Adrenal gland (tissue), 9 donors: ENCODE measurements at regions not wholly inside any gene's neighbourhood (a gene's known extent, or its start where the extent isn't known, plus 50 kb on each side); places are given as distances from the start of the nearest gene placed in this dataset.

ENCODE experiments used
- DNase-seq, 7 donors: peaks; one replicate each; pipeline ENCODE4 v3.0.0-alpha.2; 2019 to 2020
- H3K27ac ChIP-seq, 5 donors: fragments of 200-600 bp; sonication (generic) in 4 of 5; 1 replicate in 3 of 5; 2 replicates in 2 of 5; pipeline versions ENCODE4 v1.5.1 to v1.8.0; 2016 to 2020; ENCODE audit warnings: mild to moderate bottlenecking in 1 of 5
- H3K27me3 ChIP-seq: fragments of 200-600 bp; 2 replicates; pipeline ENCODE4 v1.8.0; 2021
- H3K36me3 ChIP-seq, 2 donors: fragments of 200-600 bp; replicated peaks in 1 of 2; 1 replicate in 1 of 2; 2 replicates in 1 of 2; pipeline versions ENCODE4 v1.5.1 to v1.8.0; 2018 to 2022
- H3K4me1 ChIP-seq, 2 donors: fragments of 200-600 bp; replicated peaks in 1 of 2; 1 replicate in 1 of 2; 2 replicates in 1 of 2; pipeline versions ENCODE4 v1.5.1 to v1.8.0; 2018 to 2021
- H3K4me3 ChIP-seq, 4 donors: fragments of 200-600 bp; sonication (generic) in 3 of 4; one replicate each; pipeline ENCODE4 v1.5.1; 2016 to 2018
- H3K9me3 ChIP-seq, 3 donors: fragments of 200-600 bp; sonication (generic) in 1 of 3; replicated peaks in 1 of 3; 1 replicate in 2 of 3; 2 replicates in 1 of 3; pipeline versions ENCODE4 v1.5.1 to v1.8.0; 2016 to 2021
- POLR2A ChIP-seq, 2 donors: fragments of 450-650 bp; IDR thresholded peaks; one replicate each; pipeline ENCODE4 v1.6.1; 2017; ENCODE audit warnings: antibody characterized with exemption in 2 of 2, mild to moderate bottlenecking in 2 of 2, moderate library complexity in 1 of 2
- WGBS, 4 donors: extraction: QIAGEN DNeasy Blood & Tissue Kit in 2 of 4; methylation state at CpG; one replicate each; pipeline versions ENCODE4 v1.1.5 to v1.1.7; 2013 to 2017; 5-methylcytosine and 5-hydroxymethylcytosine counted together
- intact Hi-C, 2 donors: fragments of 100-400 bp; cut with DNase I; formaldehyde crosslinking; loops; one replicate each; pipeline versions ENCODE4 v1.14.1 to v1.15.0; 2022 to 2023
- TF ChIP-seq, protein P1 (sequence below), 6 experiments: fragments of 450-650 bp in 4 of 6; fragments of 200-600 bp in 2 of 6; sonication (generic) in 1 of 6; IDR thresholded peaks; 1 replicate in 5 of 6; 2 replicates in 1 of 6; pipeline versions ENCODE4 v1.5.1 to v1.8.0; 2016 to 2021; ENCODE audit warnings: antibody characterized with exemption in 6 of 6, mild to moderate bottlenecking in 2 of 6, moderate library complexity in 1 of 6
- donor health status: healthy with polysubstance abuse.
- donor health status: Bipolar disorder and iron deficiency.
- donor health status: DM: yes; HTN: yes; CAD: no.
- donor health status: DM: no; HTN: no; CAD: no.
- donor health status: DM: no; HTN: no; CAD: no.

DNA sequence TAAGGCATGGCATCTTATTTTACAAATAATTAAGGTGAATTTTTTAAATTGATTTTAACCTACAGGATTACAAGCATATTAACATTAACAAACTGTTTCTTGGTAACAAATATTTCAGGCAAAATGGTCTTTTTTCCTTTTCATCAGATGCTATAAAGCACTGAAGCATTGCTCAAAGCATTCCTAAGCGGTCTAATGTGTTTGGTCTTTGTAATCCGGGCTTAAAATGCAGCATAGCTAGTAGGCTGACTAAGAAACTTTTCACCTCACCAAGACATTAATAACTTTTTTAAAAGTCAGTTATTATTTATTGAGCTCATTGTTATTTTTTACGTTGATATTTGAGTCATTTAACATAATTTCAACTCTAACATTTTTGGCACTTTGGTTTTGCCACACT is 538.8 kb upstream of the SLC39A10 start:
- no peak for DNase-seq
- H3K36me3 ChIP-seq = no peaks in the 10 kb centered on the region
- intact Hi-C loops = no loop called here
- H3K4me1 ChIP-seq = no peaks in the 10 kb centered on the region
- no peak overlapping the region for H3K27ac ChIP-seq
- H3K4me3 ChIP-seq = no peak overlapping the region
- no peaks in the 10 kb centered on the region for H3K27me3 ChIP-seq
- TF ChIP-seq POLR2A (IDR thresholded peaks at IDR 0.05) = no peak
- TF ChIP-seq, protein P1, sequence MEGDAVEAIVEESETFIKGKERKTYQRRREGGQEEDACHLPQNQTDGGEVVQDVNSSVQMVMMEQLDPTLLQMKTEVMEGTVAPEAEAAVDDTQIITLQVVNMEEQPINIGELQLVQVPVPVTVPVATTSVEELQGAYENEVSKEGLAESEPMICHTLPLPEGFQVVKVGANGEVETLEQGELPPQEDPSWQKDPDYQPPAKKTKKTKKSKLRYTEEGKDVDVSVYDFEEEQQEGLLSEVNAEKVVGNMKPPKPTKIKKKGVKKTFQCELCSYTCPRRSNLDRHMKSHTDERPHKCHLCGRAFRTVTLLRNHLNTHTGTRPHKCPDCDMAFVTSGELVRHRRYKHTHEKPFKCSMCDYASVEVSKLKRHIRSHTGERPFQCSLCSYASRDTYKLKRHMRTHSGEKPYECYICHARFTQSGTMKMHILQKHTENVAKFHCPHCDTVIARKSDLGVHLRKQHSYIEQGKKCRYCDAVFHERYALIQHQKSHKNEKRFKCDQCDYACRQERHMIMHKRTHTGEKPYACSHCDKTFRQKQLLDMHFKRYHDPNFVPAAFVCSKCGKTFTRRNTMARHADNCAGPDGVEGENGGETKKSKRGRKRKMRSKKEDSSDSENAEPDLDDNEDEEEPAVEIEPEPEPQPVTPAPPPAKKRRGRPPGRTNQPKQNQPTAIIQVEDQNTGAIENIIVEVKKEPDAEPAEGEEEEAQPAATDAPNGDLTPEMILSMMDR (IDR thresholded peaks at IDR 0.05) = no peak
- 79 to 90% (median 87%) methylated on average over 3 of the region's 3 CpGs for WGBS, 4 donors
- no peaks in the 10 kb centered on the region for H3K9me3 ChIP-seq

DNA sequence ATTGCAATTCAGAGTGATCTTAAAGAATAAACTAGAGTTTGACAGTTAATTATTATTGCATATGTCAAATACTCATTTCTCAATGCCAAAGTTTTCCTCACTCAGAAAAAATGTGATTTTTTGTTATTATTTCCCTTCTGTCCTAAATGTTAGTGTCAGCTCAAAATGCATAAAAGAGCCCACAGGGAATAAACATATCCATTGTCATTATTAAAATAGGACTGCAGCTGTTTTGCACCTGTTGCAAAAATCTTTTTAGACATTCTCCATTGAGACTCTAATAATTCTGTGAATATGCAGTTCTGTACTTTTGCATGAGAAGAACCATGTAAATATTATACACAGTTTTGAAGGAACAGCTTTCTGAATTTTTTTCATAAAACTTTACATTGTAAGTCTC is 540.0 kb upstream of the SLC39A10 start:
- H3K27ac ChIP-seq = no peak overlapping the region
- TF ChIP-seq, protein P1 (IDR thresholded peaks at IDR 0.05) = no peak
- no peak for TF ChIP-seq POLR2A (IDR thresholded peaks at IDR 0.05)
- H3K4me3 ChIP-seq = no peak overlapping the region
- intact Hi-C loops = no loop called here
- no peaks in the 10 kb centered on the region for H3K9me3 ChIP-seq
- H3K4me1 ChIP-seq = no peaks in the 10 kb centered on the region
- H3K36me3 ChIP-seq = no peaks in the 10 kb centered on the region
- no peak for DNase-seq
- H3K27me3 ChIP-seq = no peaks in the 10 kb centered on the region

- no peak overlapping the region for H3K4me3 ChIP-seq
Measured at GRCh38 chr2:195115738-195116137, 541.3 kb upstream of the SLC39A10 start.

DNA sequence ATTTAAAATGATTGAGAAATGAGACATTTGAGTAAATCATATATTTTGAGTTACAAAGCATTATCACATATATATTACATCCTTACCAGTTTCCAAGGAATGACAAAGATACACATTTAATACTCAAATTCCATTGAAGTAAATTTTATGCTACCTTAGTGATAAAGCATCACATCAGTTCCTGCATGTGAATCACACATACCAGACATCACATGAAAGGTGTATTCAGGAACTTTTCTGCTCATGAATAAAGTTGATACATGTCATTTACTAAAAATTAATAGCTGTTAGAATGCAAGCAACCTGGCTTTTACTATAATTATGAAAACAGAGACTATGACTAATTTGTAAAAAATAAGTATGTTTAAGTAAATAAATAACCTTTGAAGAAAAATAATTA is 548.8 kb upstream of the SLC39A10 start:
- no peak for DNase-seq
- Histone ChIP-seq H3K36me3 (no peaks in the 10 kb centered on the region), H3K4me3 (no peak overlapping the region), H3K4me1 (no peaks in the 10 kb centered on the region), H3K27me3 (no peaks in the 10 kb centered on the region), H3K9me3 (no peaks in the 10 kb centered on the region), H3K27ac (no peak overlapping the region)
- no peak for TF ChIP-seq POLR2A (IDR thresholded peaks at IDR 0.05)
- intact Hi-C loops = no loop called here

More at GRCh38 chr2:195115738-195116137, 541.3 kb upstream of the SLC39A10 start:
- H3K36me3 ChIP-seq = no peaks in the 10 kb centered on the region
- DNase-seq = no peak
- no peak for TF ChIP-seq POLR2A (IDR thresholded peaks at IDR 0.05)
- TF ChIP-seq, protein P1 (IDR thresholded peaks at IDR 0.05) = no peak
- H3K27me3 ChIP-seq = no peaks in the 10 kb centered on the region
- H3K27ac ChIP-seq = no peak overlapping the region
- WGBS, 4 donors = 17 to 65% (median 41%) methylated on average over 2 of the region's 2 CpGs
- H3K9me3 ChIP-seq = no peaks in the 10 kb centered on the region
- intact Hi-C loops = no loop called here
- H3K4me1 ChIP-seq = no peaks in the 10 kb centered on the region

DNA sequence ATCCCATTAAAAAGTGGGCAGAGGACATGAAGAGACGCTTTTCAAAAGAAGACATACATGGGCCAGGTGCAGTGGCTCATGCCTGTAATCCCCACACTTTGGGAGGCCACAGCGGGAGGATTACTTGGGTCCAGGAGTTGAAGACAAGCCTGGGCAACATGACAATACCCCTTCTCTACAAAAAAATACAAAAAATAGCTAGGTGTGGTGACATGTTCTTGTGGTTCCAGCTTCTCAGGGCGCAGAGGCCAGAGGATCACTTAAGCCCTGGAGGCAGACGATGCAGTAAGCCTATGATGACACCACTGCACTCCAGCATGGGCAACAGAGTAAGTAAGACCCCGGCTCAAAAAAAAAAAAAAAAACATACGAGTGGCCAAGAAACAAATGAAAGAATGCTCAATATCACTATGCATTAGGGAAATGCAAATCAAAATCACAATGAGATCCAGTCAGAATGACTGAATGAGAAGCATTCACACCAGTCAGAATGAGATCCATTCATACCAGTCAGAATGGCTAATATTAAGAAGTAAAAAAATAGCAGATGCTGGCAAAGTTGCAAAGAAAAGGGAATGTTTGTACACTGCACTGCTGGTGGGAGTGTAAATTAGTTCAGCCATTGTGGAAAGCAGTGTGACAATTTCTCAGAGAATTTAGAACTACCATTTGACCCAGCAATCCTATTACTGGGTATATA is 550.2 kb upstream of the SLC39A10 start:
- Histone ChIP-seq H3K4me1 (no peaks in the 10 kb centered on the region), H3K36me3 (no peaks in the 10 kb centered on the region), H3K27me3 (no peaks in the 10 kb centered on the region), H3K27ac (no peak overlapping the region), H3K4me3 (no peak overlapping the region), H3K9me3 (no peaks in the 10 kb centered on the region)
- intact Hi-C loops = no loop called here
- WGBS, 4 donors = 85 to 94% (median 89%) methylated on average over 6 of the region's 6 CpGs
- TF ChIP-seq, protein P1 (IDR thresholded peaks at IDR 0.05) = no peak
- TF ChIP-seq POLR2A (IDR thresholded peaks at IDR 0.05) = no peak
- no peak for DNase-seq
